ENCODE measurements at regions not wholly inside any gene's neighbourhood (a gene's known extent, or its start where the extent isn't known, plus 50 kb on each side); places are given as distances from the start of the nearest gene placed in this dataset.

DNA sequence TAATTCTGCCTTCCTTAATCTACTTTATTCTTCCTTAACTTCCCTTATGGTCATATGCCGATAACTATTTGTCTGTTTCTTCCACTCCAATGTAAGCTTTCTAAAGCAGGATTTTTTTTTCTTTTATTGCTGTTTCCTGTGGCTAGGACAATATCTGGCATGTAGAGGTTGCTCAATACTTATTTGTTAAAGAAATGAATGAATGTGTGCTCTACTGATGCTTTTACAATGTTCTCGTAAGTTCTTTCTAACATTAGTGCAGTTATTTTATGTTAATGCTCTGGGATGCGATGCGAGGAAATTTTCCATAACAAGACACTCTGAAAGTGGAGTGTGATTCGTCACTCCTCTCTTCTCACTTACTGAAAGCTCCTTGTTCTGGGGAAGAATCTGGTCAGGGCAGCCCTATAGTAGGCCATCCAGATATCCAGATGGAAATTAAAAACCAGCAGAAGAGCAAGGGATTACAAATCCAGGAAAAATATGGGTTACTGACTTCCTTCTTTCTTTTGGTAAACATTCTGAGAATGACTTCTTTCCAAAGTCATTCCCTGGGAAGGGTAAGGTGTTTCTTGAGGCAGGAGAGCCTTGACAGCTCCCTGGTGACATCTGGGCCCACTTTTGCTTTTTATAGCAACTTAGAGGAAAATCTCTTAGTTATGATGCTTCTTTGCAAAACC, 420.4 kb downstream of the PDCD6IP start:
- Histone ChIP-seq H4K20me1 (replicated peaks; ENCODE audit: control insufficient read depth, extremely low read depth, insufficient read depth, low read length) (no peaks in the 10 kb centered on the region), H3K27ac (ENCODE audit: insufficient read depth, low read depth, low read length) (peak overlapping the region; percentile 80), H3K36me3 (ENCODE audit: control insufficient read depth in 2 of 2, extremely low read depth in 1 of 2, insufficient read depth in 2 of 2, low read length in 2 of 2) (no peaks in the 10 kb centered on the region), H3K9me3 (replicated peaks; ENCODE audit: control insufficient read depth, insufficient read depth, low read length) (no peaks in the 10 kb centered on the region), H3K79me2 (ENCODE audit: control insufficient read depth, insufficient read depth, low read length) (peaks cover 9% of the 10 kb centered on the region), H2AFZ (ENCODE audit: low read depth, low read length) (peak overlapping the region; percentile 6), H3K4me3 (replicated peaks in 1 of 3; ENCODE audit: insufficient read depth in 1 of 3, low read depth in 1 of 3, low read length in 3 of 3) (no peak overlapping the region), H3K9me1 (replicated peaks; ENCODE audit: control insufficient read depth, extremely low read depth, insufficient read depth, low read length) (no peaks in the 10 kb centered on the region), H3K4me1 (ENCODE audit: control insufficient read depth, extremely low read depth, insufficient read depth, low read length) (peaks cover 42% of the 10 kb centered on the region), H3K27me3 (ENCODE audit: control insufficient read depth in 2 of 2, insufficient read depth in 2 of 2, low read length in 2 of 2) (no peaks in the 10 kb centered on the region), H3K4me2 (ENCODE audit: insufficient read depth, low read length) (peak overlapping the region; percentile 41), H3K9ac (replicated peaks; ENCODE audit: extremely low read depth, insufficient read depth, low read length) (peak overlapping the region; percentile 13)
- DNase-seq (ENCODE audit: low read depth, low spot score) (peak; percentile 30), FAIRE-seq (peak; percentile 68)
- dilution Hi-C loops (cut with MboI; ENCODE audit: extremely low pct_ligation_motif_present, low sequenced_read_pairs) (no loop called here), intact Hi-C loops (cut with micrococcal nuclease) (loop anchor here (1.0 kb wide), 1 partner anchor 12 kb away; no protein-coding TSS in a partner anchor)
- TF ChIP-seq POLR2A (IDR thresholded peaks at IDR 0.05; ENCODE audit: low read depth, low read length) (no peak), JUN (IDR thresholded peaks at IDR 0.05; ENCODE audit: borderline replicate concordance, insufficient read depth, insufficient read length, low read depth) (no peak), GATA2 (IDR thresholded peaks at IDR 0.05; ENCODE audit: insufficient read depth, insufficient read length, low read depth, low read length) (no peak), POLR2AphosphoS5 (IDR thresholded peaks at IDR 0.05; ENCODE audit: insufficient read depth, low read depth, low read length) (no peak), MYC (IDR thresholded peaks at IDR 0.05; ENCODE audit: low read depth, low read length) (no peak), FOS (IDR thresholded peaks at IDR 0.05; ENCODE audit: borderline replicate concordance, insufficient read depth, low read length) (no peak), EZH2 (IDR thresholded peaks at IDR 0.05; ENCODE audit: borderline replicate concordance, low read depth, low read length, severe bottlenecking) (no peak)
- TF ChIP-seq, protein P1, sequence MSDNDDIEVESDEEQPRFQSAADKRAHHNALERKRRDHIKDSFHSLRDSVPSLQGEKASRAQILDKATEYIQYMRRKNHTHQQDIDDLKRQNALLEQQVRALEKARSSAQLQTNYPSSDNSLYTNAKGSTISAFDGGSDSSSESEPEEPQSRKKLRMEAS (IDR thresholded peaks at IDR 0.05; ENCODE audit: insufficient read depth, insufficient read length), result no peak
- TF ChIP-seq, protein P2, sequence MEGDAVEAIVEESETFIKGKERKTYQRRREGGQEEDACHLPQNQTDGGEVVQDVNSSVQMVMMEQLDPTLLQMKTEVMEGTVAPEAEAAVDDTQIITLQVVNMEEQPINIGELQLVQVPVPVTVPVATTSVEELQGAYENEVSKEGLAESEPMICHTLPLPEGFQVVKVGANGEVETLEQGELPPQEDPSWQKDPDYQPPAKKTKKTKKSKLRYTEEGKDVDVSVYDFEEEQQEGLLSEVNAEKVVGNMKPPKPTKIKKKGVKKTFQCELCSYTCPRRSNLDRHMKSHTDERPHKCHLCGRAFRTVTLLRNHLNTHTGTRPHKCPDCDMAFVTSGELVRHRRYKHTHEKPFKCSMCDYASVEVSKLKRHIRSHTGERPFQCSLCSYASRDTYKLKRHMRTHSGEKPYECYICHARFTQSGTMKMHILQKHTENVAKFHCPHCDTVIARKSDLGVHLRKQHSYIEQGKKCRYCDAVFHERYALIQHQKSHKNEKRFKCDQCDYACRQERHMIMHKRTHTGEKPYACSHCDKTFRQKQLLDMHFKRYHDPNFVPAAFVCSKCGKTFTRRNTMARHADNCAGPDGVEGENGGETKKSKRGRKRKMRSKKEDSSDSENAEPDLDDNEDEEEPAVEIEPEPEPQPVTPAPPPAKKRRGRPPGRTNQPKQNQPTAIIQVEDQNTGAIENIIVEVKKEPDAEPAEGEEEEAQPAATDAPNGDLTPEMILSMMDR (IDR thresholded peaks at IDR 0.05; ENCODE audit: extremely low read depth in 1 of 2, insufficient read depth in 1 of 2, low read depth in 1 of 2, low read length in 2 of 2), result no peak
- POLR2A ChIA-PET, result no interaction called here
- BruUV-seq (replicated peaks), result no TSS peak
- CTCF ChIA-PET, result interaction anchor here (1.1 to 2.8 kb wide), 4 partner anchors 12 to 112 kb away, joined by 3 to 10 read pairs (median 5); no protein-coding TSS in a partner anchor

All from endothelial cell of umbilical vein (primary cell).